ENCODE measurements at regions not wholly inside any gene's neighbourhood (a gene's known extent, or its start where the extent isn't known, plus 50 kb on each side); places are given as distances from the start of the nearest gene placed in this dataset.

DNA sequence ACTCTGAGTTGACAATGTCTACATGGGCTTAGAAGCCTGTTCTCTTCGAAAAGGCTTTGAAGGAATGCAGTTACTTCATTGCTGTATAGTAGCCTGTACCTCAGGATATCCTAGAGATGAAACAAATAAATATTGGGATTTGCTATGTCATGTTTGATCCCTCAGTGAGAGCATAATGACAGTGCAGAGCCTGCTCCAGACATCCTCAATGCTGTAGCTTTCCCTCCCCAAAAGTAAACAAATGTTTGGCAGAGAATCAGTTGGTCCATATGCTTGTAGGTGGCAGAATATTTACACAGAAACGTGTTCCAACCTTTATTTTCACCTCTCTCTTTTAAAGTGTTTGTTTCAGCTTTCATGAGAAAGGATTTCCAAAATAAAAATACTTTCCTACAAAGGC is 515.3 kb upstream of the SGCG start:
- TF ChIP-seq, protein P1, sequence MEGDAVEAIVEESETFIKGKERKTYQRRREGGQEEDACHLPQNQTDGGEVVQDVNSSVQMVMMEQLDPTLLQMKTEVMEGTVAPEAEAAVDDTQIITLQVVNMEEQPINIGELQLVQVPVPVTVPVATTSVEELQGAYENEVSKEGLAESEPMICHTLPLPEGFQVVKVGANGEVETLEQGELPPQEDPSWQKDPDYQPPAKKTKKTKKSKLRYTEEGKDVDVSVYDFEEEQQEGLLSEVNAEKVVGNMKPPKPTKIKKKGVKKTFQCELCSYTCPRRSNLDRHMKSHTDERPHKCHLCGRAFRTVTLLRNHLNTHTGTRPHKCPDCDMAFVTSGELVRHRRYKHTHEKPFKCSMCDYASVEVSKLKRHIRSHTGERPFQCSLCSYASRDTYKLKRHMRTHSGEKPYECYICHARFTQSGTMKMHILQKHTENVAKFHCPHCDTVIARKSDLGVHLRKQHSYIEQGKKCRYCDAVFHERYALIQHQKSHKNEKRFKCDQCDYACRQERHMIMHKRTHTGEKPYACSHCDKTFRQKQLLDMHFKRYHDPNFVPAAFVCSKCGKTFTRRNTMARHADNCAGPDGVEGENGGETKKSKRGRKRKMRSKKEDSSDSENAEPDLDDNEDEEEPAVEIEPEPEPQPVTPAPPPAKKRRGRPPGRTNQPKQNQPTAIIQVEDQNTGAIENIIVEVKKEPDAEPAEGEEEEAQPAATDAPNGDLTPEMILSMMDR (IDR thresholded peaks at IDR 0.05 in 4 of 5, conservative IDR thresholded peaks at IDR 0.05 in 1 of 5) = no peak
- TF ChIP-seq POLR2A (IDR thresholded peaks at IDR 0.05) = no peak

Measured in gastrocnemius medialis (tissue), 4 donors.